Activated CD4-positive, alpha-beta T cell treated with anti-CD3 and anti-CD28 coated beads, Interleukin-2, amount 10 ng/mL, durations not matched to agents 7 days and 5 days (primary cell): ENCODE measurements at regions not wholly inside any gene's neighbourhood (a gene's known extent, or its start where the extent isn't known, plus 50 kb on each side); places are given as distances from the start of the nearest gene placed in this dataset.

Source experiments
- CTCF ChIA-PET: fragments of 350-600 bp; sonication (Branson Sonifier 250); formaldehyde crosslinking; loops from one replicate; lab custom pipeline; 2021; ENCODE audit warnings: antibody characterized with exemption; lab: Charles Lee
- POLR2A ChIA-PET: fragments of 350-600 bp; sonication (Branson Sonifier 250); formaldehyde crosslinking; loops from one replicate; lab custom pipeline; 2021; ENCODE audit warnings: antibody characterized with exemption; lab: Charles Lee
- DNase-seq: peaks from one replicate; pipeline ENCODE4 v3.0.0-alpha.2; 2020
- H3K27ac Mint-ChIP-seq: one replicate; pipeline ENCODE4 v1.8.0; 2021; ENCODE audit warnings: mild to moderate bottlenecking, moderate library complexity, mixed read lengths
- H3K27me3 Mint-ChIP-seq: one replicate; pipeline ENCODE4 v1.8.0; 2021; ENCODE audit warnings: mixed read lengths
- H3K36me3 Mint-ChIP-seq: one replicate; pipeline ENCODE4 v1.8.0; 2021; ENCODE audit warnings: low read depth, mixed read lengths
- H3K4me1 Mint-ChIP-seq: one replicate; pipeline ENCODE4 v1.8.0; 2021; ENCODE audit warnings: mixed read lengths
- H3K4me3 Mint-ChIP-seq: one replicate; pipeline ENCODE4 v1.8.0; 2021; ENCODE audit warnings: mild to moderate bottlenecking, moderate library complexity, mixed read lengths
- H3K9me3 Mint-ChIP-seq: one replicate; pipeline ENCODE4 v1.8.0; 2021; ENCODE audit warnings: mixed read lengths

GRCh38 chr5:40288800-40289485 lies 390.8 kb upstream of the PTGER4 start:
- H3K27ac Mint-ChIP-seq, result no peak overlapping the region
- peaks cover 6% of the 10 kb centered on the region for H3K36me3 Mint-ChIP-seq
- H3K27me3 Mint-ChIP-seq, result no peaks in the 10 kb centered on the region
- CTCF ChIA-PET, result interaction anchor here (0.9 kb wide), 1 partner anchor 16 kb away, joined by 6 read pairs; no protein-coding TSS in a partner anchor
- H3K9me3 Mint-ChIP-seq, result peaks cover 24% of the 10 kb centered on the region
- H3K4me3 Mint-ChIP-seq, result no peak overlapping the region
- POLR2A ChIA-PET, result interaction anchor here (0.7 kb wide), 1 partner anchor 114 kb away, joined by 3 read pairs; no protein-coding TSS in a partner anchor
- H3K4me1 Mint-ChIP-seq, result peaks cover 3% of the 10 kb centered on the region
- DNase-seq, result no peak

GRCh38 chr5:40284863-40285262 lies 394.9 kb upstream of the PTGER4 start:
- Mint-ChIP-seq H3K36me3 (no peaks in the 10 kb centered on the region), H3K4me1 (no peaks in the 10 kb centered on the region), H3K27me3 (no peaks in the 10 kb centered on the region), H3K27ac (no peak overlapping the region), H3K9me3 (peaks cover 8% of the 10 kb centered on the region), H3K4me3 (no peak overlapping the region)
- POLR2A ChIA-PET, result no interaction called here
- CTCF ChIA-PET, result interaction anchor here (1.0 kb wide), 1 partner anchor 27 kb away, joined by 4 read pairs; no protein-coding TSS in a partner anchor
- DNase-seq, result no peak

- ChIA-PET POLR2A (no interaction called here), CTCF (interaction anchor here (0.6 kb wide), 1 partner anchor 271 kb away, joined by 3 read pairs; no protein-coding TSS in a partner anchor)
- Mint-ChIP-seq H3K27ac (no peak overlapping the region), H3K27me3 (no peaks in the 10 kb centered on the region), H3K36me3 (peaks cover 8% of the 10 kb centered on the region), H3K4me3 (no peak overlapping the region), H3K4me1 (peaks cover 35% of the 10 kb centered on the region), H3K9me3 (peaks cover 7% of the 10 kb centered on the region)
- no peak for DNase-seq
Observed at GRCh38 chr5:40278881-40279280, 400.8 kb upstream of the PTGER4 start.

GRCh38 chr5:40277161-40277906 lies 402.4 kb upstream of the PTGER4 start:
- Mint-ChIP-seq H3K27ac (peak overlapping the region; percentile 88), H3K4me1 (peaks cover 37% of the 10 kb centered on the region), H3K9me3 (peaks cover 11% of the 10 kb centered on the region), H3K36me3 (peaks cover 8% of the 10 kb centered on the region), H3K27me3 (no peaks in the 10 kb centered on the region), H3K4me3 (peak overlapping the region; percentile 23)
- peak; percentile 13 for DNase-seq
- POLR2A ChIA-PET, result interaction anchor here (0.7 kb wide), 1 partner anchor 157 kb away, joined by 3 read pairs; no protein-coding TSS in a partner anchor
- CTCF ChIA-PET, result interaction anchor here (0.9 to 1.3 kb wide), 3 partner anchors 9 to 405 kb away, joined by 3 to 4 read pairs (median 3); no protein-coding TSS in a partner anchor

GRCh38 chr5:40276426-40277102 lies 403.2 kb upstream of the PTGER4 start:
- ChIA-PET POLR2A (no interaction called here), CTCF (interaction anchor here (0.9 kb wide), 1 partner anchor 127 kb away, joined by 3 read pairs; no protein-coding TSS in a partner anchor)
- Mint-ChIP-seq H3K36me3 (peaks cover 8% of the 10 kb centered on the region), H3K9me3 (peaks cover 11% of the 10 kb centered on the region), H3K4me3 (no peak overlapping the region), H3K27me3 (no peaks in the 10 kb centered on the region), H3K4me1 (peaks cover 39% of the 10 kb centered on the region), H3K27ac (peak overlapping the region; percentile 88)
- no peak for DNase-seq

GRCh38 chr5:40274568-40274967 lies 405.1 kb upstream of the PTGER4 start:
- H3K9me3 Mint-ChIP-seq, result peaks cover 11% of the 10 kb centered on the region
- POLR2A ChIA-PET, result no interaction called here
- H3K27ac Mint-ChIP-seq, result no peak overlapping the region

GRCh38 chr5:40273936-40274335 lies 405.8 kb upstream of the PTGER4 start:
- peaks cover 11% of the 10 kb centered on the region for H3K9me3 Mint-ChIP-seq
- H3K27me3 Mint-ChIP-seq, result no peaks in the 10 kb centered on the region
- CTCF ChIA-PET, result no interaction called here
- no peak overlapping the region for H3K4me3 Mint-ChIP-seq
- H3K4me1 Mint-ChIP-seq, result peaks cover 54% of the 10 kb centered on the region
- no peak overlapping the region for H3K27ac Mint-ChIP-seq
- POLR2A ChIA-PET, result no interaction called here
- H3K36me3 Mint-ChIP-seq, result peaks cover 9% of the 10 kb centered on the region
- DNase-seq, result no peak

More at GRCh38 chr5:40274568-40274967, 405.1 kb upstream of the PTGER4 start:
- DNase-seq, result no peak
- no peak overlapping the region for H3K4me3 Mint-ChIP-seq
- CTCF ChIA-PET, result no interaction called here
- H3K4me1 Mint-ChIP-seq, result peaks cover 54% of the 10 kb centered on the region
- H3K36me3 Mint-ChIP-seq, result peaks cover 8% of the 10 kb centered on the region
- H3K27me3 Mint-ChIP-seq, result no peaks in the 10 kb centered on the region

- ChIA-PET POLR2A (no interaction called here), CTCF (interaction anchor here (1.5 to 1.9 kb wide), 2 partner anchors 34 to 61 kb away, joined by 3 to 4 read pairs; no protein-coding TSS in a partner anchor)
- Mint-ChIP-seq H3K36me3 (peaks cover 7% of the 10 kb centered on the region), H3K27ac (no peak overlapping the region), H3K27me3 (no peaks in the 10 kb centered on the region), H3K4me1 (peaks cover 34% of the 10 kb centered on the region), H3K9me3 (peaks cover 9% of the 10 kb centered on the region), H3K4me3 (no peak overlapping the region)
- no peak for DNase-seq
Observed at GRCh38 chr5:40271476-40271875, 408.2 kb upstream of the PTGER4 start.

GRCh38 chr5:40270274-40270845 lies 409.4 kb upstream of the PTGER4 start:
- no peak overlapping the region for H3K27ac Mint-ChIP-seq
- DNase-seq, result no peak
- CTCF ChIA-PET, result interaction anchor here (0.6 to 1.4 kb wide), 2 partner anchors 9 to 45 kb away, joined by 3 to 6 read pairs; no protein-coding TSS in a partner anchor
- H3K27me3 Mint-ChIP-seq, result no peaks in the 10 kb centered on the region
- H3K9me3 Mint-ChIP-seq, result peaks cover 7% of the 10 kb centered on the region
- H3K4me3 Mint-ChIP-seq, result no peak overlapping the region
- POLR2A ChIA-PET, result no interaction called here
- H3K36me3 Mint-ChIP-seq, result peaks cover 3% of the 10 kb centered on the region
- peaks cover 23% of the 10 kb centered on the region for H3K4me1 Mint-ChIP-seq

GRCh38 chr5:40268088-40268487 lies 411.6 kb upstream of the PTGER4 start:
- Mint-ChIP-seq H3K27me3 (no peaks in the 10 kb centered on the region), H3K9me3 (peaks cover 3% of the 10 kb centered on the region), H3K36me3 (peaks cover 1% of the 10 kb centered on the region), H3K4me3 (no peak overlapping the region), H3K4me1 (peaks cover 18% of the 10 kb centered on the region), H3K27ac (no peak overlapping the region)
- ChIA-PET CTCF (interaction anchor here (0.8 to 1.8 kb wide), 4 partner anchors 10 to 62 kb away, joined by 3 to 5 read pairs (median 3); no protein-coding TSS in a partner anchor), POLR2A (no interaction called here)
- DNase-seq, result no peak

- ChIA-PET CTCF (no interaction called here), POLR2A (no interaction called here)
- Mint-ChIP-seq H3K36me3 (peaks cover 1% of the 10 kb centered on the region), H3K27me3 (no peaks in the 10 kb centered on the region), H3K4me1 (peaks cover 18% of the 10 kb centered on the region), H3K27ac (no peak overlapping the region), H3K9me3 (peaks cover 3% of the 10 kb centered on the region), H3K4me3 (no peak overlapping the region)
- no peak for DNase-seq
Observed at GRCh38 chr5:40266952-40267351, 412.8 kb upstream of the PTGER4 start.

- H3K27ac Mint-ChIP-seq, result no peak overlapping the region
- DNase-seq, result no peak
- ChIA-PET CTCF (interaction anchor here (0.7 kb wide), 1 partner anchor 56 kb away, joined by 3 read pairs; no protein-coding TSS in a partner anchor), POLR2A (no interaction called here)
- no peak overlapping the region for H3K4me3 Mint-ChIP-seq
- H3K36me3 Mint-ChIP-seq, result peaks cover 6% of the 10 kb centered on the region
- H3K27me3 Mint-ChIP-seq, result no peaks in the 10 kb centered on the region
- peaks cover 10% of the 10 kb centered on the region for H3K4me1 Mint-ChIP-seq
- peaks cover 9% of the 10 kb centered on the region for H3K9me3 Mint-ChIP-seq
Observed at GRCh38 chr5:40261984-40262383, 417.7 kb upstream of the PTGER4 start.
